ENCODE measurements at regions not wholly inside any gene's neighbourhood (a gene's known extent, or its start where the extent isn't known, plus 50 kb on each side); places are given as distances from the start of the nearest gene placed in this dataset.

- H3K27ac ChIP-seq = no peak overlapping the region
- no peaks in the 10 kb centered on the region for H3K9me3 ChIP-seq (ENCODE audit: control insufficient read depth, low read length)
- H3K36me3 ChIP-seq (ENCODE audit: control insufficient read depth, insufficient read depth, low read length) = no peaks in the 10 kb centered on the region
- H3K4me3 ChIP-seq (ENCODE audit: low read depth, low read length) = no peak overlapping the region
- no peak overlapping the region for H3K4me2 ChIP-seq (ENCODE audit: low read length)
- no peak overlapping the region for H2AFZ ChIP-seq
- no peaks in the 10 kb centered on the region for H3K79me2 ChIP-seq
- TF ChIP-seq CTCF (IDR thresholded peaks at IDR 0.05) = no peak
- no peaks in the 10 kb centered on the region for H3K27me3 ChIP-seq (ENCODE audit: control insufficient read depth, insufficient read depth, low read length)
- H3K4me1 ChIP-seq = no peaks in the 10 kb centered on the region
- no peak overlapping the region for H3K9ac ChIP-seq
These were observed 141.5 kb upstream of the NDUFV2 start for GRCh38 chr18:8960740-8961657.

GRCh38 chr18:8962192-8962779 lies 140.2 kb upstream of the NDUFV2 start:
- H3K79me2 ChIP-seq = no peaks in the 10 kb centered on the region
- H2AFZ ChIP-seq = no peak overlapping the region
- no peaks in the 10 kb centered on the region for H3K9me3 ChIP-seq (ENCODE audit: control insufficient read depth, low read length)
- no peaks in the 10 kb centered on the region for H3K27me3 ChIP-seq (ENCODE audit: control insufficient read depth, insufficient read depth, low read length)
- H3K4me2 ChIP-seq (ENCODE audit: low read length) = no peak overlapping the region
- H3K9ac ChIP-seq = no peak overlapping the region
- no peaks in the 10 kb centered on the region for H3K4me1 ChIP-seq
- no peaks in the 10 kb centered on the region for H3K36me3 ChIP-seq (ENCODE audit: control insufficient read depth, insufficient read depth, low read length)
- H3K4me3 ChIP-seq (ENCODE audit: low read depth, low read length) = no peak overlapping the region
- H3K27ac ChIP-seq = no peak overlapping the region
- TF ChIP-seq CTCF (IDR thresholded peaks at IDR 0.05) = no peak

GRCh38 chr18:8962855-8963635 lies 139.5 kb upstream of the NDUFV2 start:
- no peak overlapping the region for H3K27ac ChIP-seq
- H3K9me3 ChIP-seq (ENCODE audit: control insufficient read depth, low read length) = no peaks in the 10 kb centered on the region
- no peak overlapping the region for H3K4me2 ChIP-seq (ENCODE audit: low read length)
- no peak for TF ChIP-seq CTCF (IDR thresholded peaks at IDR 0.05)
- H3K4me1 ChIP-seq = no peaks in the 10 kb centered on the region
- H3K27me3 ChIP-seq (ENCODE audit: control insufficient read depth, insufficient read depth, low read length) = no peaks in the 10 kb centered on the region
- H3K4me3 ChIP-seq (ENCODE audit: low read depth, low read length) = no peak overlapping the region
- no peak overlapping the region for H3K9ac ChIP-seq
- H2AFZ ChIP-seq = no peak overlapping the region
- no peaks in the 10 kb centered on the region for H3K79me2 ChIP-seq
- no peaks in the 10 kb centered on the region for H3K36me3 ChIP-seq (ENCODE audit: control insufficient read depth, insufficient read depth, low read length)

GRCh38 chr18:8963876-8964275 lies 138.6 kb upstream of the NDUFV2 start:
- H3K4me3 ChIP-seq (ENCODE audit: low read depth, low read length) = no peak overlapping the region
- no peaks in the 10 kb centered on the region for H3K79me2 ChIP-seq
- H3K27me3 ChIP-seq (ENCODE audit: control insufficient read depth, insufficient read depth, low read length) = no peaks in the 10 kb centered on the region
- no peaks in the 10 kb centered on the region for H3K36me3 ChIP-seq (ENCODE audit: control insufficient read depth, insufficient read depth, low read length)
- H3K4me2 ChIP-seq (ENCODE audit: low read length) = no peak overlapping the region
- H3K27ac ChIP-seq = no peak overlapping the region
- no peaks in the 10 kb centered on the region for H3K9me3 ChIP-seq (ENCODE audit: control insufficient read depth, low read length)
- no peaks in the 10 kb centered on the region for H3K4me1 ChIP-seq
- TF ChIP-seq CTCF (IDR thresholded peaks at IDR 0.05) = no peak
- no peak overlapping the region for H2AFZ ChIP-seq
- H3K9ac ChIP-seq = no peak overlapping the region

All from parathyroid adenoma (tissue), 2 donors.